Common myeloid progenitor, CD34-positive (primary cell): ENCODE measurements at regions not wholly inside any gene's neighbourhood (a gene's known extent, or its start where the extent isn't known, plus 50 kb on each side); places are given as distances from the start of the nearest gene placed in this dataset.

Experiments
- CTCF ChIA-PET: fragments of 350-600 bp; sonication (Branson Sonifier 250); formaldehyde crosslinking; loops from one replicate; lab custom pipeline; 2021; ENCODE audit warnings: antibody characterized with exemption; lab: Charles Lee
- POLR2A ChIA-PET: fragments of 350-600 bp; sonication (Branson Sonifier 250); formaldehyde crosslinking; loops from one replicate; lab custom pipeline; 2021; ENCODE audit warnings: antibody characterized with exemption; lab: Charles Lee
- DNase-seq, 3 donors: peaks; one replicate each; pipeline versions ENCODE4 v3.0.0 to v3.0.0-alpha.2; 2013
- H3K27ac ChIP-seq, 2 experiments: 1 replicate in 1 of 2; 2 replicates in 1 of 2; pipeline ENCODE4 v1.7.0; 2013; ENCODE audit warnings: inconsistent platforms in 2 of 2, low read length in 2 of 2, mild to moderate bottlenecking in 2 of 2, low read depth in 1 of 2, moderate library complexity in 1 of 2; ENCODE audit not compliant: severe bottlenecking in 2 of 2, insufficient read depth in 1 of 2, poor library complexity in 1 of 2
- H3K27me3 ChIP-seq, 5 experiments: replicated peaks in 2 of 5; 1 replicate in 3 of 5; 2 replicates in 2 of 5; pipeline versions ENCODE4 v1.6.1 to v1.7.0; 2013; ENCODE audit warnings: low read length in 4 of 5, mild to moderate bottlenecking in 2 of 5, moderate library complexity in 2 of 5, inconsistent platforms in 1 of 5; ENCODE audit not compliant: insufficient read depth in 5 of 5, control insufficient read depth in 4 of 5
- H3K36me3 ChIP-seq, 4 experiments: 1 replicate in 2 of 4; 2 replicates in 2 of 4; pipeline versions ENCODE4 v1.6.1 to v1.7.0; 2013; ENCODE audit warnings: low read length in 3 of 4, control low read depth in 1 of 4, mild to moderate bottlenecking in 1 of 4; ENCODE audit not compliant: control insufficient read depth in 4 of 4, insufficient read depth in 4 of 4
- H3K4me1 ChIP-seq, 4 experiments: 1 replicate in 3 of 4; 2 replicates in 1 of 4; pipeline versions ENCODE4 v1.6.1 to v1.7.1; 2013; ENCODE audit warnings: low read length in 3 of 4, mild to moderate bottlenecking in 3 of 4, control low read depth in 1 of 4, inconsistent platforms in 1 of 4, moderate library complexity in 1 of 4; ENCODE audit not compliant: control insufficient read depth in 4 of 4, insufficient read depth in 4 of 4; ENCODE audit errors: control extremely low read depth in 1 of 4
- H3K4me3 ChIP-seq, 7 experiments: 1 replicate in 4 of 7; 2 replicates in 3 of 7; pipeline versions ENCODE4 v1.5.1 to v1.7.0; 2013; ENCODE audit warnings: mild to moderate bottlenecking in 7 of 7, low read length in 6 of 7, moderate library complexity in 6 of 7, inconsistent platforms in 2 of 7, low read depth in 2 of 7, control low read depth in 1 of 7; ENCODE audit not compliant: insufficient read depth in 4 of 7, control insufficient read depth in 1 of 7; ENCODE audit errors: extremely low read depth in 1 of 7
- H3K9me3 ChIP-seq, 5 experiments: 1 replicate in 4 of 5; 2 replicates in 1 of 5; pipeline versions ENCODE4 v1.6.1 to v1.7.1; 2013; ENCODE audit warnings: low read length in 4 of 5, mild to moderate bottlenecking in 2 of 5, inconsistent platforms in 1 of 5, low read depth in 1 of 5, moderate library complexity in 1 of 5; ENCODE audit not compliant: control insufficient read depth in 4 of 5, insufficient read depth in 2 of 5; ENCODE audit errors: control extremely low read depth in 1 of 5
- WGBS: methylation state at CpG from one replicate; pipeline ENCODE4 v1.1.5; 2013; ENCODE audit not compliant: insufficient coverage; 5-methylcytosine and 5-hydroxymethylcytosine counted together

DNA sequence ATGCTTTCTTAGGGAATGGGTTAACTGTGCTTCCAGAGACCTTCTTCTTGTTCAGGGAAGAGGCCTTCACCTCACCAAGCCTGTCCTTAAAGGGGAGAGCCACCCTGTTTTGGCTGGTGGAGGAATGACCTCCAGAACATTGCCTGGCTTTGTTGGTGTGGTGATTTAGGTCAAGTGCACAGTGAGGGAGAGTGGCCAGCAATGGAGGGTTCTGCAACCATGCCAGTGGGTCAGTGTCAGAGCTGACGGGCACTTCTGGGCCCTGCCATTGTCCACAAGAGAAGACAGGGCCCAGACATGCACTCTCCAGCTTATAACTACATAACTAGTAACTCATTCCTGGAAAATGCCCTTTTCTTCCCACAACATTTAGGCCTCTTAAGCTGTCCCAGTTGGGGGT is 238.5 kb upstream of the AKR1E2 start:
- no CpG with 5 or more reads among the region's 1 CpG for WGBS
- peaks cover 0 to 3% (median 0%) of the 10 kb centered on the region in 5 experiments for H3K9me3 ChIP-seq
- CTCF ChIA-PET, result interaction anchor here (2.1 kb wide), 1 partner anchor 11 kb away, joined by 5 read pairs; no protein-coding TSS in a partner anchor

DNA sequence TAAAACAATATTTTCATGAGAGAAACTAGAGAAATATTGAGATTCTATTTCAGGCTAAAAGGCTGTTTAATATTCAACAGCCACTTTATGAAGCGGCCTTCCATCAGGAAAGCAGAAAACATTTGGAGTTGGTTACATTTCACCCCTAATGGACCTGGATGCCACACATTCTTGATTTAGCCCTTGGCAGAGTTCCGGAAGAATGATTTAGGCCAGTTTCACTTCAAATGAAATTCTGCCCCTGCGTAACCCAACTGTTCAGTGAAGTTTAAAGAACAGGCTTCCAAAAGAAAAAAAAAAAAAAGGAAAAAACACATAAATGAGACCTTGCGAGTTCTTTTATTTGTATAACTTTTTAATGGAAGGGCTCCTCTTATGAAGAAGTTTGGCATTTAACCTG is 239.2 kb upstream of the AKR1E2 start:
- no peak overlapping the region for H3K27ac ChIP-seq
- H3K27me3 ChIP-seq, result no peaks in the 10 kb centered on the region
- CTCF ChIA-PET, result no interaction called here
- no peak overlapping the region for H3K4me3 ChIP-seq
- no peaks in the 10 kb centered on the region for H3K36me3 ChIP-seq
- WGBS, result 100% methylated on average over 3 of the region's 4 CpGs
- DNase-seq, result no peak
- peaks cover 0 to 3% (median 0%) of the 10 kb centered on the region in 5 experiments for H3K9me3 ChIP-seq
- POLR2A ChIA-PET, result no interaction called here
- H3K4me1 ChIP-seq, result no peaks in the 10 kb centered on the region

More for the DNA sequence above, 238.5 kb upstream of the AKR1E2 start:
- H3K36me3 ChIP-seq, result no peaks in the 10 kb centered on the region
- no peaks in the 10 kb centered on the region for H3K27me3 ChIP-seq
- POLR2A ChIA-PET, result no interaction called here
- no peak for DNase-seq
- no peak overlapping the region for H3K27ac ChIP-seq
- H3K4me1 ChIP-seq, result no peaks in the 10 kb centered on the region
- no peak overlapping the region for H3K4me3 ChIP-seq

DNA sequence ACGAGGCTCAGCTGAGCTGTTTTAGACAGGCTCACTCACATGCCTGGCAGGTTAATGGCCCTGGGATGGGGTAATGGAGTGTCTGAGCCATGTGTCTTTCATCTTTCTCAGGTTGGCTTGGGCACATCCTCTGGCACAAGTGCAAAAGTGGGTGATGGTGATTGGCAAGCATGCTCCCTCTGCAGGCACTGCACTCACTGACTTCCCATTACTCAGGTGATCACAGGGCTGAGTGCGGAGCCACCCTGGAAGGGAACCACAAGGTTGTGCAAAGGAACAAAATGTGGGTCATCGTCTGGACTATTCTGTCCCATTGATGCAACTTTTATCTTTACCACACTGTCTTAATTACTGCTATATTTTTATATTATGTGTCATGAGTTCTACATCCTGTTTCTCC is 244.1 kb upstream of the AKR1E2 start:
- CTCF ChIA-PET, result interaction anchor here (1.4 kb wide), 1 partner anchor 350 kb away, joined by 3 read pairs; no protein-coding TSS in a partner anchor
- WGBS, result 75% methylated on average over 2 of the region's 3 CpGs
- no peak for DNase-seq
- Histone ChIP-seq H3K4me3 (no peak overlapping the region), H3K9me3 (peaks cover 0 to 3% (median 0%) of the 10 kb centered on the region in 5 experiments), H3K36me3 (no peaks in the 10 kb centered on the region), H3K27me3 (no peaks in the 10 kb centered on the region), H3K4me1 (no peaks in the 10 kb centered on the region), H3K27ac (no peak overlapping the region)
- POLR2A ChIA-PET, result no interaction called here

DNA sequence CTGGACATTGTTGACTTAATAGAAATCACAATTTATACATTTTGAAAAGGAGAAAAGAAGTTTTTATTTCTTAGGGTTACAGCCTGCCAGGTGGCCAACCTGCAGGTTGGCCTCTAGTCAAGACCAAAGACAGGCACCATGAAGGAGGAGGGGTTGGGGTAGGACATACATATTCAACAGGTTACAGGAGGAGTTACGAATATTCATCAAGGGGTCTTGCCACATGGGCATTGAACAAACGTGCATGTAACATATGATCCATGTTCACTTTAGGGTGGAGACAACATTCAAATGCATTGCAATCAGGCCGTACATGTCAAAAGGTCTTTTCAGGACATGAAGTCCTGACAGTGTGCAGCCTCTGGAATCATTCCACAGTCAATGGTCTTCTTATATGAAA is 246.2 kb upstream of the AKR1E2 start:
- H3K27me3 ChIP-seq, result no peaks in the 10 kb centered on the region
- DNase-seq, result no peak
- H3K27ac ChIP-seq, result no peak overlapping the region
- peaks cover 0 to 3% (median 0%) of the 10 kb centered on the region in 5 experiments for H3K9me3 ChIP-seq
- no peak overlapping the region for H3K4me3 ChIP-seq
- H3K36me3 ChIP-seq, result no peaks in the 10 kb centered on the region
- ChIA-PET CTCF (no interaction called here), POLR2A (no interaction called here)
- no peaks in the 10 kb centered on the region for H3K4me1 ChIP-seq
- 100% methylated on average over 3 of the region's 3 CpGs for WGBS

DNA sequence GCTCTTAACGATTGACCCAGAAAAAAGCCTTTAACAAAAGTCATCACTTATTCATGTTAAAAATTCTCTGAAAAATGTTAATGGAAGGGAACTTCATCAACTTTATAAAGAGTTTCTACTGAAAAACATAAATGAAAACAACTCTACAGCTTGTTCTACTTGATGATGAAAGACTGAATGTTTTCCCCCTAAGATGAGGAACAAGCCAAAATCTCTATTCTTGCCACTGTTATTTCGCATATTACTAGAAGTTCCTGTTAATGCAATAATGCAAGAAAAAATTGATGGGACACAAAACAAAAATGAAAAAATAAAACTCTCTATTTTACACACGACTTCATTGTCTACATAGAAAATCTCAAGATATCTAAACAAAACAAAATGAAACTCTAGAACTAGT is 249.8 kb upstream of the AKR1E2 start:
- Histone ChIP-seq H3K36me3 (no peaks in the 10 kb centered on the region), H3K4me3 (no peak overlapping the region), H3K9me3 (no peaks in the 10 kb centered on the region), H3K4me1 (no peaks in the 10 kb centered on the region), H3K27ac (no peak overlapping the region), H3K27me3 (no peaks in the 10 kb centered on the region)
- CTCF ChIA-PET, result interaction anchor here (2.4 kb wide), 1 partner anchor 12 kb away, joined by 5 read pairs; no protein-coding TSS in a partner anchor
- POLR2A ChIA-PET, result no interaction called here
- DNase-seq, result no peak
- 100% methylated on average over 1 of the region's 3 CpGs for WGBS

DNA sequence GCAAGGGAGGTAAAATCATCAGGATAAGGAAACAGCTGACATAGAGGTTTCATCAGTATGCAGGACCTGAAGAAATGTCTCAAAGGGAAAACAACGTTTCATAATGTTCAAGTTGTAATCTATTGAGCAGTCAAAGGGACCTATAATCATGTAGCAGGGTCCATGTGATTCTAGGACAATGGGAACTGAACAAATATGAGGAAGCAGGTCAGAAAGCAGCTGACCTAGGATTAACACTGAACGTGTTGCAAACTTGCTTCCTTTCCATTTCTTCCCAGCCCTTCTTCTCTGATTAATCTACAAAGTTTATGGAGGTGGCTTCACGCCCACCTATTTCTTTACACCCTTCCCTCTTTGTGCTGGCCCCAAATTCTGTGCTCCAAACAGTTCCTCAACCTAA is 256.9 kb upstream of the AKR1E2 start:
- WGBS, result 51% methylated on average over 3 of the region's 3 CpGs
- no peaks in the 10 kb centered on the region for H3K27me3 ChIP-seq
- ChIA-PET CTCF (interaction anchor here (1.2 kb wide), 1 partner anchor 11 kb away, joined by 3 read pairs; no protein-coding TSS in a partner anchor), POLR2A (no interaction called here)
- no peak overlapping the region for H3K27ac ChIP-seq
- no peak overlapping the region for H3K4me3 ChIP-seq
- no peak for DNase-seq
- no peaks in the 10 kb centered on the region for H3K36me3 ChIP-seq
- peaks cover 0 to 6% (median 0%) of the 10 kb centered on the region in 4 experiments for H3K4me1 ChIP-seq
- no peaks in the 10 kb centered on the region for H3K9me3 ChIP-seq

DNA sequence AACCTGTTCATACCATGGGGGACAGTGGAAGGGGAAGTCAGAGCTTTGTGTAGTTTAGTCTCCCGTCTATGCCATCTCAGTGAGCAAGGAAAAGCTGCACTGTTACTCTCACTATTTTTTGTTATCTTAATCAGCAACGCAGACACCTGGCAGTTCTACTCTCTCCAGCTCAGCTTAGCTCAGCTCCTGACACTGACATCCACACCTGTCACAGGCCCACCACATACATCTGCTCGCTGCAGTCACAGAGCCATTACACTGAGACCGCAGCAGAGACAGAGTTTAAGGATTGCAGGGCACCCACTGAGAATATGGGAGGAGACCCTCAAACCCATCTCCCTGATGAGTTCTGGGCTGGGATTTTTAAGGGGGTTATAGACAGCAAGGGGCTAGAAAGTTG is 257.3 kb upstream of the AKR1E2 start:
- Histone ChIP-seq H3K9me3 (no peaks in the 10 kb centered on the region), H3K4me3 (no peak overlapping the region), H3K27me3 (no peaks in the 10 kb centered on the region), H3K27ac (no peak overlapping the region), H3K36me3 (no peaks in the 10 kb centered on the region), H3K4me1 (peaks cover 0 to 6% (median 0%) of the 10 kb centered on the region in 4 experiments)
- no peak for DNase-seq
- ChIA-PET POLR2A (no interaction called here), CTCF (interaction anchor here (1.2 kb wide), 1 partner anchor 10 kb away, joined by 3 read pairs; no protein-coding TSS in a partner anchor)
- WGBS, result 80% methylated on average over 2 of the region's 4 CpGs
